HG03175 (cell line): ENCODE measurements at regions not wholly inside any gene's neighbourhood (a gene's known extent, or its start where the extent isn't known, plus 50 kb on each side); places are given as distances from the start of the nearest gene placed in this dataset.

Experiments
- ATAC-seq: cut with Tn5 transposase; IDR thresholded peaks from one replicate; pipeline ENCODE4 v1.9.1; 2021; ENCODE audit warnings: mild to moderate bottlenecking, moderate library complexity; ENCODE audit not compliant: unreplicated experiment

GRCh38 chr4:22900876-22901275 is 208.1 kb downstream of the GBA3 start:
- ATAC-seq = no peak

- peak; percentile 61 for ATAC-seq
Observed at GRCh38 chr4:22897520-22898108, 204.9 kb downstream of the GBA3 start.

- ATAC-seq = no peak
Observed at GRCh38 chr4:22895482-22895881, 202.7 kb downstream of the GBA3 start.

GRCh38 chr4:22884157-22884556 is 191.4 kb downstream of the GBA3 start:
- ATAC-seq = no peak

- ATAC-seq = no peak
Observed at GRCh38 chr4:22881411-22881810, 188.7 kb downstream of the GBA3 start.

GRCh38 chr4:22877486-22878052 is 184.8 kb downstream of the GBA3 start:
- ATAC-seq = no peak

GRCh38 chr4:22876270-22876669 is 183.5 kb downstream of the GBA3 start:
- no peak for ATAC-seq

- no peak for ATAC-seq
Observed at GRCh38 chr4:22875587-22876257, 183.0 kb downstream of the GBA3 start.

- ATAC-seq = no peak
Observed at GRCh38 chr4:22874334-22874912, 181.7 kb downstream of the GBA3 start.

GRCh38 chr4:22873899-22874298 is 181.2 kb downstream of the GBA3 start:
- ATAC-seq = no peak

GRCh38 chr4:22870847-22871449 is 178.2 kb downstream of the GBA3 start:
- no peak for ATAC-seq

- no peak for ATAC-seq
Observed at GRCh38 chr4:22869235-22869634, 176.5 kb downstream of the GBA3 start.
